Activated CD8-positive, alpha-beta T cell treated with anti-CD3 and anti-CD28 coated beads for 36 hours (primary cell): ENCODE measurements at regions not wholly inside any gene's neighbourhood (a gene's known extent, or its start where the extent isn't known, plus 50 kb on each side); places are given as distances from the start of the nearest gene placed in this dataset.

Experiments used
- ATAC-seq: fragments of 200-7000 bp; cut with Tn5 transposase; one replicate; pipeline ENCODE4 v1.10.0; 2021; ENCODE audit warnings: mild to moderate bottlenecking, moderate library complexity
- CTCF ChIA-PET: fragments of 350-600 bp; sonication (Branson Sonifier 250); formaldehyde crosslinking; loops from one replicate; lab custom pipeline; 2021; ENCODE audit warnings: antibody characterized with exemption; lab: Charles Lee
- POLR2A ChIA-PET: fragments of 350-600 bp; sonication (Branson Sonifier 250); formaldehyde crosslinking; loops from one replicate; lab custom pipeline; 2021; ENCODE audit warnings: antibody characterized with exemption; lab: Charles Lee
- DNase-seq: peaks from one replicate; pipeline ENCODE4 v3.0.0-alpha.2; 2020
- H3K27ac Mint-ChIP-seq: one replicate; pipeline ENCODE4 v1.8.0; 2021; ENCODE audit warnings: mild to moderate bottlenecking, mixed read lengths
- H3K27me3 Mint-ChIP-seq: one replicate; pipeline ENCODE4 v1.8.0; 2021; ENCODE audit warnings: mixed read lengths
- H3K36me3 Mint-ChIP-seq: one replicate; pipeline ENCODE4 v1.8.0; 2021; ENCODE audit warnings: low read depth, mixed read lengths
- H3K4me1 Mint-ChIP-seq: one replicate; pipeline ENCODE4 v1.8.0; 2021; ENCODE audit warnings: low read depth, mixed read lengths
- H3K4me3 Mint-ChIP-seq: one replicate; pipeline ENCODE4 v1.8.0; 2021; ENCODE audit warnings: mild to moderate bottlenecking, moderate library complexity, mixed read lengths
- H3K9me3 Mint-ChIP-seq: one replicate; pipeline ENCODE4 v1.8.0; 2021; ENCODE audit warnings: mixed read lengths
- CTCF ChIP-seq: fragments of 200-600 bp; IDR thresholded peaks from one replicate; pipeline ENCODE4 v1.8.0; 2022; ENCODE audit warnings: antibody characterized with exemption, mild to moderate bottlenecking
- intact Hi-C: fragments of 100-400 bp; cut with micrococcal nuclease; formaldehyde crosslinking; loops from one replicate; pipeline ENCODE4 v1.10.0; 2022

GRCh38 chr4:107562316-107562715 is 157.7 kb downstream of the PAPSS1 start:
- no peak for DNase-seq
- Mint-ChIP-seq H3K27ac (no peak overlapping the region), H3K4me3 (no peak overlapping the region), H3K36me3 (no peaks in the 10 kb centered on the region), H3K4me1 (no peaks in the 10 kb centered on the region), H3K9me3 (peaks cover under 1% of the 10 kb centered on the region), H3K27me3 (peaks cover 8% of the 10 kb centered on the region)
- ChIA-PET CTCF (interaction anchor here (0.7 kb wide), 1 partner anchor 177 kb away, joined by 3 read pairs; no protein-coding TSS in a partner anchor), POLR2A (no interaction called here)
- intact Hi-C loops: no loop called here
- no peak for TF ChIP-seq CTCF
- ATAC-seq: no peak

GRCh38 chr4:107561481-107561880 is 158.6 kb downstream of the PAPSS1 start:
- Mint-ChIP-seq H3K9me3 (no peaks in the 10 kb centered on the region), H3K4me1 (no peaks in the 10 kb centered on the region), H3K27me3 (peaks cover 8% of the 10 kb centered on the region), H3K4me3 (no peak overlapping the region), H3K27ac (no peak overlapping the region), H3K36me3 (no peaks in the 10 kb centered on the region)
- no peak for ATAC-seq
- no peak for TF ChIP-seq CTCF
- ChIA-PET POLR2A (no interaction called here), CTCF (no interaction called here)
- intact Hi-C loops: no loop called here
- no peak for DNase-seq

- ATAC-seq (no peak), DNase-seq (no peak)
- Mint-ChIP-seq H3K27ac (no peak overlapping the region), H3K9me3 (no peaks in the 10 kb centered on the region), H3K36me3 (no peaks in the 10 kb centered on the region), H3K27me3 (peaks cover 8% of the 10 kb centered on the region), H3K4me1 (no peaks in the 10 kb centered on the region), H3K4me3 (no peak overlapping the region)
- intact Hi-C loops: no loop called here
- CTCF ChIA-PET: interaction anchor here (1.6 kb wide), 1 partner anchor 177 kb away, joined by 6 read pairs; no protein-coding TSS in a partner anchor
- POLR2A ChIA-PET: no interaction called here
- no peak for TF ChIP-seq CTCF
Observed at GRCh38 chr4:107559653-107560052, 160.4 kb downstream of the PAPSS1 start.

GRCh38 chr4:107552306-107552705 is 167.7 kb downstream of the PAPSS1 start:
- H3K27ac Mint-ChIP-seq: no peak overlapping the region
- H3K27me3 Mint-ChIP-seq: peaks cover 2% of the 10 kb centered on the region
- ChIA-PET CTCF (no interaction called here), POLR2A (no interaction called here)
- intact Hi-C loops: no loop called here
- no peak overlapping the region for H3K4me3 Mint-ChIP-seq
- DNase-seq (no peak), ATAC-seq (no peak)
- TF ChIP-seq CTCF: no peak
- no peaks in the 10 kb centered on the region for H3K9me3 Mint-ChIP-seq
- no peaks in the 10 kb centered on the region for H3K36me3 Mint-ChIP-seq
- no peaks in the 10 kb centered on the region for H3K4me1 Mint-ChIP-seq

- H3K9me3 Mint-ChIP-seq: no peaks in the 10 kb centered on the region
- H3K27ac Mint-ChIP-seq: no peak overlapping the region
- peaks cover 2% of the 10 kb centered on the region for H3K27me3 Mint-ChIP-seq
- H3K4me3 Mint-ChIP-seq: no peak overlapping the region
- ATAC-seq: no peak
- ChIA-PET CTCF (no interaction called here), POLR2A (no interaction called here)
- no peak for TF ChIP-seq CTCF
- no peaks in the 10 kb centered on the region for H3K4me1 Mint-ChIP-seq
- intact Hi-C loops: no loop called here
- no peaks in the 10 kb centered on the region for H3K36me3 Mint-ChIP-seq
- DNase-seq: no peak
Observed at GRCh38 chr4:107548211-107548905, 171.7 kb downstream of the PAPSS1 start.
